RWPE1 (cell line): ENCODE measurements at regions not wholly inside any gene's neighbourhood (a gene's known extent, or its start where the extent isn't known, plus 50 kb on each side); places are given as distances from the start of the nearest gene placed in this dataset.

Experiments
- CTCF ChIA-PET: fragments of 350-600 bp; sonication (Branson Sonifier 250); formaldehyde crosslinking; extraction: SDS; loops from one replicate; lab custom pipeline; 2021; lab: Yijun Ruan, JAX
- POLR2A ChIA-PET: fragments of 400-600 bp; formaldehyde crosslinking; extraction: SDS; loops from one replicate; lab custom pipeline; 2020; ENCODE audit warnings: antibody characterized with exemption; ENCODE audit not compliant: low non-redundant PET; lab: Yijun Ruan, JAX
- DNase-seq: peaks from one replicate; pipeline ENCODE4 v3.0.0; 2012; ENCODE audit warnings: low spot score
- H3K27ac ChIP-seq: fragments of 450-650 bp; 2 replicates; pipeline ENCODE4 v1.5.1; 2017
- TF ChIP-seq, protein P1 (sequence below): fragments of 450-650 bp; conservative IDR thresholded peaks from 2 replicates; pipeline ENCODE4 v1.5.1; 2017; ENCODE audit warnings: low read depth, mild to moderate bottlenecking

DNA sequence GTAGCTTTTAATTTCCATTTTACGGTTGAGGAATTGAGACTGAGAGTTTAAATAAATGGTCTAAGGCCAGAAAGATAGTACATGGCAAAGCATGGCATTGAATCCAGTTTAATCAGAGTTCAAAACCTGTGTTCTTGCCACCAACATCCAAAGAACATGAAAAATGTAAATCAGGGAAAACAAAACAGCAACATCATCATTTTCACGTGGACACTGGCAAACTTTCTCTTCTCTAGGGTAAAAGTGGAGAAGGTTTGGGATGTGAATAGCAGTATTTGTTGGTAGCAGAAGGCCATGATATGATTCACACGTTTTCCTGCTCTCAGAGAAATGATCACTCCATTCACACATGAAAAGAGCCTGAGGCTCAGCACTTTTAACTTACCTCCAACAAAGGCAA lies 357.7 kb downstream of the UQCRFS1 start:
- DNase-seq = no peak
- TF ChIP-seq, protein P1, sequence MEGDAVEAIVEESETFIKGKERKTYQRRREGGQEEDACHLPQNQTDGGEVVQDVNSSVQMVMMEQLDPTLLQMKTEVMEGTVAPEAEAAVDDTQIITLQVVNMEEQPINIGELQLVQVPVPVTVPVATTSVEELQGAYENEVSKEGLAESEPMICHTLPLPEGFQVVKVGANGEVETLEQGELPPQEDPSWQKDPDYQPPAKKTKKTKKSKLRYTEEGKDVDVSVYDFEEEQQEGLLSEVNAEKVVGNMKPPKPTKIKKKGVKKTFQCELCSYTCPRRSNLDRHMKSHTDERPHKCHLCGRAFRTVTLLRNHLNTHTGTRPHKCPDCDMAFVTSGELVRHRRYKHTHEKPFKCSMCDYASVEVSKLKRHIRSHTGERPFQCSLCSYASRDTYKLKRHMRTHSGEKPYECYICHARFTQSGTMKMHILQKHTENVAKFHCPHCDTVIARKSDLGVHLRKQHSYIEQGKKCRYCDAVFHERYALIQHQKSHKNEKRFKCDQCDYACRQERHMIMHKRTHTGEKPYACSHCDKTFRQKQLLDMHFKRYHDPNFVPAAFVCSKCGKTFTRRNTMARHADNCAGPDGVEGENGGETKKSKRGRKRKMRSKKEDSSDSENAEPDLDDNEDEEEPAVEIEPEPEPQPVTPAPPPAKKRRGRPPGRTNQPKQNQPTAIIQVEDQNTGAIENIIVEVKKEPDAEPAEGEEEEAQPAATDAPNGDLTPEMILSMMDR = no peak
- POLR2A ChIA-PET = no interaction called here
- no peak overlapping the region for H3K27ac ChIP-seq
- CTCF ChIA-PET = no interaction called here

DNA sequence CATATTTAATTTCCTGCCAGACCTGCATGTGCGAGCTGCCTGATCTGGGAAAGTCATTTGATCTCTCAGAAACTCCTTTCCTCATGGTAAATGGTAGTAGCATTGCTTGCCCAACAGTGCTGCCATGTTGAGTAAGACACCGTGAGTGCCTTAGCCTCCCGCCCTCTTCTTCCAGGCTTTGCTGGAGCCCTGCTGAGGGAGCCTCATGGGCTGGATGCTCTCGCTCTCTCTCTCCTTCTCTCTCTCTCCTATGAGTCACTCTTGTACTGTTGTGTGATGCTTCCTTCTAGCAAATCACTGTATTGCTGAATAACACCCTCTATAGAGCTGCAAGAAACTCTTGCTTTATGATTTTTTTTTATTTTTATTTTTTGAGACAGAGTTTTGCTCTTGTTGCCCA lies 365.5 kb downstream of the UQCRFS1 start:
- CTCF ChIA-PET = no interaction called here
- TF ChIP-seq, protein P1 = no peak
- POLR2A ChIA-PET = no interaction called here
- no peak overlapping the region for H3K27ac ChIP-seq
- no peak for DNase-seq

DNA sequence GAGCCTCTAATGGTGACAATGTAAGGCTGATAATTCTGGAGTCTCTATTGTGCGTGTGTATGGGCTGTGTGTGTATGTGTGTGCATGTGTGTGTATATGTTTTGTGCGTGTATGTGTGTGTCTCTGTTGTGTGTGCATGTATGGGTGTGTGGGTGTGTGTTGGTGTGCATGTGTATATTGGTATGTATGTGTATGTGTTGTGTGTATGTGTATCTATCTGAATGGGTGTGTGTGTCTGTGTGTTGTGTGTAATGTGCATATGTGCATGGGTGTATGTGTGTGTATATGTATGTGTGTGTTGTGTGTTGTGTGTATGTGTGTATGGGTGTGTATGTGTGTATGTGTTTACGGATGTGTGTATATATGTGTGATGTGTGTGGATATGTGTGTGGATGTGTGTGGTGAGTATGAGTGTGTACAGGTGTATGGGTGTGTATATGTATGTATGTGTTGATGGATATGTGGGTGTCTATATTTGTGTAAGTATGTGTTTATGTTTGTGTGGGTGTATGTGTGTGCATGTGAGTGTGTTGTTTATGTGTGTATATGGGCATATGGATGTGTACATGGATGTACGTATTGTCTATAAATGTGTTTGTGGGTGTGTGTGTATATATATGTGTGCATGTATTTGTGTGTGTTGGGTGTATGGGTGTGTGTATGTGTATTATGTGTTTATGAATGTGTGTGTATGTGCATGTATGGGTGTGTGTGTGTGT lies 366.7 kb downstream of the UQCRFS1 start:
- CTCF ChIA-PET = no interaction called here
- POLR2A ChIA-PET = no interaction called here
- TF ChIP-seq, protein P1 = no peak
- no peak for DNase-seq
- H3K27ac ChIP-seq = no peak overlapping the region

DNA sequence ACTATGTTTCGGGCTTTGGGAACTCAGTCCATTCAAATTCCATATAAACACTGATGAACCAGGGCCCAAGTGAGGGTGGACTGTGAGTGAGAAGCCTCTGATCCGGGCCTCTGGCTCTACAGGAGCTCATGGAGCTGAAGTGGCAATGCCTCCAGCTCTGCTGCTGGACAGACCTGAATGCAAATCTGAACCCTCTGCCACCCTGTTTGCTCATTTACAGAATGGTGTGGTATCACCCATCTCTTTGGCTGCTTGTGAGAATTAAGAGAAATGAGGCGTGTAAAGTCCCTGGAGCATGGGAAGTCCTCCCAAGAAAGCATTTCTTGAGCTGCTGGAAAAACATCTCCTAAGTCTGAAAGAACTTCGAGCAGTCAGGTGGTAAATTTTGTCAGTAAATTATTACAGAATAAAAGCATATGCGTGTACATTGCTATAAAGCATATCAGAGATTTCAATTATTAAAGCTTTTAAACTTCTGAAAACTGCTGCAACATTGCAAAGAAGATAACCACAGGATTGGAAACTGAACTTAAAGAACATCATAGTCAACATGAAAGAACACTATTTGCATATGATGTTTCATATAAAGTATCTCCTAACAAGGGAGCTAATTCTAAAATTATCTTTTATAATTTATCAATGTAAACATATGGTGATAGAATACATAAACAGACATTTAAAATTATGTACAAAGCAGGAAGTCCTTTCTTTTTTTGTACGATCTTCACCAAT lies 369.0 kb downstream of the UQCRFS1 start:
- DNase-seq = no peak
- H3K27ac ChIP-seq = no peak overlapping the region
- CTCF ChIA-PET = no interaction called here
- POLR2A ChIA-PET = no interaction called here
- TF ChIP-seq, protein P1 = no peak

DNA sequence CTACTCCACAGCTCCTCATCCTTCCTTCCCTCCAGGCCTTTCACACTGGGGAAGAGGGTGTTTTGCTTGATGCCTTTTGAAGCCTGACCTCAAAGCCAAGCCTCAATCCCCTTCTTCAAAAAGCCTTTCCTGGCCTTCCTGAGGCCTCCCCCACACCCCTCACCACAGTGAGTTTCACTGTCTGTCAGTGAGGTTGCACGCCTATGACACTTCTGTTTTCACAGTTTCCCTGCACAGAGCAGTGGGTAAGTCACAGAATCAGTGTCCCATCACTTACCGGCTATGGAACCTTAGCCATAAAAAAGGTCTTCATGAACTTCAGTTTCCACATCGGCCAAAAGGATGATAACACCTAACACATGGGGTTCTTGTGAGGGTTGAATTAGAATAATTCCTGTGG lies 371.4 kb downstream of the UQCRFS1 start:
- ChIA-PET CTCF (no interaction called here), POLR2A (no interaction called here)
- H3K27ac ChIP-seq = no peak overlapping the region
- TF ChIP-seq, protein P1 = no peak
- DNase-seq = no peak

DNA sequence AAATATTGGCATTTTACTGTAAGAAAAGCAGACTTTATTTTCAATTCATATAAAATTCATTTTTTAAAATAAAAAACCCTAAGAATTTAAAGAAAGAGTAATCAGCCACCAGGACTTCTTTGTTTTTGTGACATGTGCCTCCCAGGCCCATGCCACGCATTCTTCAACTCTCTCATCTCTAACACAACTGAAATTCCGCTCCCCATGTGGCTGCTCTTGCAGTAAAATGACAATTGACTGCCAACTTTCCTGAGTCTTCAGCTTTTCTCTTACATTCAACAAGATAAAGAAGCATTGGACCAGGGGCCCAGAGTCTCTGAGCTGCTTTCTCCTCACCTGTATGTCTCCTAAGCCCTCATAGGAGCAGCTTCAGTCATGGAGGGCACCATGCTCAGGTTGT lies 372.1 kb downstream of the UQCRFS1 start:
- DNase-seq = no peak
- TF ChIP-seq, protein P1 = no peak
- ChIA-PET POLR2A (no interaction called here), CTCF (no interaction called here)
- H3K27ac ChIP-seq = no peak overlapping the region
